ENCODE measurements at regions not wholly inside any gene's neighbourhood (a gene's known extent, or its start where the extent isn't known, plus 50 kb on each side); places are given as distances from the start of the nearest gene placed in this dataset.

DNA sequence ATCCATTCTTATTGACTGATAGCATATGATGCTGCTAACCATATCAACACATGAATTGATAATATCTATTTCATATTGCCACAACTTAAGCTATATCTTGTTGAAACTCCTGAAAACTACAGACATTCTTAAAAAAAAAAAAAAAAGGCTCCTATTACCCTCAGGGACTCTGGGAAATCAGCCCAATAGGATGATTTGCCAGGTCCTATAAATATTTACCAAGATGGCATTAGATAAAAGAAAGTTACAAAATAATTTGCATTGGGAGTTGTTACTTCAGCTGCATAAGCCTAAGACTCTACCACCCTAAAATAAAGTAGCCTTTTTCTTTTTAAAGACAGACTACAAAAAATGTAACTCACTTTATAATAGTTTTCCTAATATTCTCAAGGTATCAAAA is 84.4 kb downstream of the CDO1 start:
- intact Hi-C loops (cut with micrococcal nuclease; ENCODE audit: unreplicated experiment): no loop called here
- Mint-ChIP-seq H3K4me1 (ENCODE audit: low read depth, unreplicated experiment) (no peaks in the 10 kb centered on the region), H3K36me3 (ENCODE audit: insufficient read depth, unreplicated experiment) (no peaks in the 10 kb centered on the region), H3K27ac (ENCODE audit: unreplicated experiment) (no peak overlapping the region), H3K27me3 (ENCODE audit: unreplicated experiment) (peaks cover 31% of the 10 kb centered on the region), H3K4me3 (ENCODE audit: low read depth, unreplicated experiment) (no peak overlapping the region), H3K9me3 (ENCODE audit: low read depth, unreplicated experiment) (no peaks in the 10 kb centered on the region)
- no TSS peak for BruUV-seq (replicated peaks)
- CTCF ChIA-PET: interaction anchor here (0.5 to 0.6 kb wide), 2 partner anchors 245 to 335 kb away, joined by 3 to 4 read pairs; no protein-coding TSS in a partner anchor
- no peak for DNase-seq
- TF ChIP-seq, protein P1, sequence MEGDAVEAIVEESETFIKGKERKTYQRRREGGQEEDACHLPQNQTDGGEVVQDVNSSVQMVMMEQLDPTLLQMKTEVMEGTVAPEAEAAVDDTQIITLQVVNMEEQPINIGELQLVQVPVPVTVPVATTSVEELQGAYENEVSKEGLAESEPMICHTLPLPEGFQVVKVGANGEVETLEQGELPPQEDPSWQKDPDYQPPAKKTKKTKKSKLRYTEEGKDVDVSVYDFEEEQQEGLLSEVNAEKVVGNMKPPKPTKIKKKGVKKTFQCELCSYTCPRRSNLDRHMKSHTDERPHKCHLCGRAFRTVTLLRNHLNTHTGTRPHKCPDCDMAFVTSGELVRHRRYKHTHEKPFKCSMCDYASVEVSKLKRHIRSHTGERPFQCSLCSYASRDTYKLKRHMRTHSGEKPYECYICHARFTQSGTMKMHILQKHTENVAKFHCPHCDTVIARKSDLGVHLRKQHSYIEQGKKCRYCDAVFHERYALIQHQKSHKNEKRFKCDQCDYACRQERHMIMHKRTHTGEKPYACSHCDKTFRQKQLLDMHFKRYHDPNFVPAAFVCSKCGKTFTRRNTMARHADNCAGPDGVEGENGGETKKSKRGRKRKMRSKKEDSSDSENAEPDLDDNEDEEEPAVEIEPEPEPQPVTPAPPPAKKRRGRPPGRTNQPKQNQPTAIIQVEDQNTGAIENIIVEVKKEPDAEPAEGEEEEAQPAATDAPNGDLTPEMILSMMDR (IDR thresholded peaks at IDR 0.05; ENCODE audit: unreplicated experiment): no peak

DNA sequence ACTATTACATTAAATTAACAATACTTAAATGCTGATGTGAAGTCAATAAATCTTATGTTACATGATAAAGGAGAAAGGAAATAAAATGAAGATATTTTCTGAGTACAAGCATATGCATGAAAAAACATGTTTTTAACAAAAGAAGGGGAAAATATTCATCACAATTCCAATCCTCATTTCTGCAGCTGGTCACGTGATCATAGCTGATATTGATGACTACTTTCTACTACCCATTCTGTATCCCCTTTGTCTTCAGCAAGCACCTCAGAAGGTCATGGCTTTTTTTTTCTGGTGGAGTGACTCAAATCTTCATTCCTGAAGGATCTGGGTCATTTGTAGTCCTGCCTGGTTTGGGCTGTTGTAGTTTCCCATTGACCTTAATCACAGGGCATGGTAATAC is 90.9 kb downstream of the CDO1 start:
- no peaks in the 10 kb centered on the region for H3K9me3 Mint-ChIP-seq (ENCODE audit: low read depth, unreplicated experiment)
- no peak overlapping the region for H3K27ac Mint-ChIP-seq (ENCODE audit: unreplicated experiment)
- H3K4me3 Mint-ChIP-seq (ENCODE audit: low read depth, unreplicated experiment): no peak overlapping the region
- TF ChIP-seq, protein P1 (IDR thresholded peaks at IDR 0.05; ENCODE audit: unreplicated experiment): no peak
- H3K27me3 Mint-ChIP-seq (ENCODE audit: unreplicated experiment): peaks cover 14% of the 10 kb centered on the region
- CTCF ChIA-PET: no interaction called here
- intact Hi-C loops (cut with micrococcal nuclease; ENCODE audit: unreplicated experiment): no loop called here
- no peak for DNase-seq
- H3K36me3 Mint-ChIP-seq (ENCODE audit: insufficient read depth, unreplicated experiment): no peaks in the 10 kb centered on the region
- H3K4me1 Mint-ChIP-seq (ENCODE audit: low read depth, unreplicated experiment): no peaks in the 10 kb centered on the region
- no TSS peak for BruUV-seq (replicated peaks)

DNA sequence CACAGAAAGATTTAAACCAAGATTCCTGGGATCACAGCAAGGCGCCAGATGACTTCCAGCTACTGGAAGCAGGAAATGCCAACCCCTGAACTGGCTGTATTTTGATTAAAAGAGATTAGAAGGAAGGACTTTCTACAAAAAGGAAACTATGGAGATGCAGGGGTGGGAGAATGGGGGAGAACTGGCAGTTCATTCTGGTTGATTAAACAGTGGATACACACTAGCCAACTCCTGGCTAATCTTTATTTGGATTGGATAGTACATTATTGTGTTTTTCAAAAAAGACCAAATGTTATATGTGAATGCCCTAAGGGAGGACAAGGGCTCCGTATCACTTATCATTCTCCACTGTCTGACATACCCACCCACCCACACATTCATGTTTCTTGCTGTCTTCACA is 93.2 kb downstream of the CDO1 start:
- Mint-ChIP-seq H3K36me3 (ENCODE audit: insufficient read depth, unreplicated experiment) (no peaks in the 10 kb centered on the region), H3K9me3 (ENCODE audit: low read depth, unreplicated experiment) (no peaks in the 10 kb centered on the region), H3K4me1 (ENCODE audit: low read depth, unreplicated experiment) (no peaks in the 10 kb centered on the region), H3K4me3 (ENCODE audit: low read depth, unreplicated experiment) (no peak overlapping the region), H3K27ac (ENCODE audit: unreplicated experiment) (no peak overlapping the region), H3K27me3 (ENCODE audit: unreplicated experiment) (peaks cover 14% of the 10 kb centered on the region)
- DNase-seq: no peak
- TF ChIP-seq, protein P1 (IDR thresholded peaks at IDR 0.05; ENCODE audit: unreplicated experiment): no peak
- CTCF ChIA-PET: no interaction called here
- intact Hi-C loops (cut with micrococcal nuclease; ENCODE audit: unreplicated experiment): no loop called here
- BruUV-seq (replicated peaks): no TSS peak

DNA sequence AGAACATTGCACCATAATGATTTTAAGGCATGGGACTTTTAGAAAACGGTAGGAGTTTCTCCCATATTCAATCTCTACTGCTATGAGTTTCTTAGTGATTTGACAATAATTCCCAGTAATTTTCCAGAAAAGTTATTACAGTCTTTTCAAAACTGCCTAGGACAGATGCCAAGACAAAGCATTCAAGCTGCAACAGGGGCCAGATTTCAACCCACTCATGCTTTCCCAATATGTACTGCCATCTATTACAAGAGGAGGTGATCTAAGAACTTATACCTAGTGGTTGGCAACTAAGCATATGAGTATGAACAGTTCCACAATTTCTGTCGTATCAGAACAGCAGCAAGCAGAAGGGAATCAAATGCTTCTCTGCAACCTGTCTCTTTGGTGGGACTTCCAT is 95.1 kb upstream of the TMED7 start:
- CTCF ChIA-PET: no interaction called here
- Mint-ChIP-seq H3K27me3 (ENCODE audit: unreplicated experiment) (peaks cover 14% of the 10 kb centered on the region), H3K27ac (ENCODE audit: unreplicated experiment) (no peak overlapping the region), H3K36me3 (ENCODE audit: insufficient read depth, unreplicated experiment) (no peaks in the 10 kb centered on the region), H3K4me3 (ENCODE audit: low read depth, unreplicated experiment) (no peak overlapping the region), H3K9me3 (ENCODE audit: low read depth, unreplicated experiment) (no peaks in the 10 kb centered on the region), H3K4me1 (ENCODE audit: low read depth, unreplicated experiment) (no peaks in the 10 kb centered on the region)
- TF ChIP-seq, protein P1 (IDR thresholded peaks at IDR 0.05; ENCODE audit: unreplicated experiment): no peak
- DNase-seq: no peak
- intact Hi-C loops (cut with micrococcal nuclease; ENCODE audit: unreplicated experiment): no loop called here
- no TSS peak for BruUV-seq (replicated peaks)

Data from Calu3 (cell line).